Thyroid gland (tissue), 4 donors: ENCODE measurements at regions not wholly inside any gene's neighbourhood (a gene's known extent, or its start where the extent isn't known, plus 50 kb on each side); places are given as distances from the start of the nearest gene placed in this dataset.

Source experiments
- POLR2A ChIP-seq, 2 donors: fragments of 450-650 bp; IDR thresholded peaks; one replicate each; pipeline ENCODE4 v1.6.1; 2017; ENCODE audit warnings: antibody characterized with exemption in 2 of 2, mild to moderate bottlenecking in 2 of 2, moderate library complexity in 1 of 2
- TF ChIP-seq, protein P1 (sequence below), 6 experiments: fragments of 200-600 bp in 3 of 6; fragments of 450-650 bp in 3 of 6; sonication (generic) in 3 of 6; IDR thresholded peaks; one replicate each; pipeline ENCODE4 v1.5.1; 2016 to 2019; ENCODE audit warnings: antibody characterized with exemption in 6 of 6, mild to moderate bottlenecking in 2 of 6, inconsistent platforms in 1 of 6, moderate library complexity in 1 of 6

DNA sequence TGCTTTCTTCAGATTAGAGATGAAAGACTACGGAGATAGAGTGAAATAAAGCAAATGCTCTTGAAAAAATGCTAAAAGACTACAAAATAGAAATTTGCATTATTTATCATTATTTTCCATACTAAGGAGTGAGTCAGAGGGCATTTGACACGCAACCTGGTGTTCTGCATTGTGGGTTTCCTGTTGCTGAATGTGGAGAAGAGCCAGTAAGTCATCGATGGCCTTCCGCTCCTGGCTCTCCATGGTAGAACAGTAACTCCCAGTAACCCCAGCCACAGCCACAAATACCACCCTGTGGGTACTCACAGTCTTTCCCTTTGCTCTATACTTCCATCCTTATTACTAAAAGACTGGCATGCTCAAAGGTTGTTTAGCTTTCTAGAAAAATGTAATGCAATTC is 61.5 kb downstream of the CGGBP1 start:
- TF ChIP-seq, protein P1, sequence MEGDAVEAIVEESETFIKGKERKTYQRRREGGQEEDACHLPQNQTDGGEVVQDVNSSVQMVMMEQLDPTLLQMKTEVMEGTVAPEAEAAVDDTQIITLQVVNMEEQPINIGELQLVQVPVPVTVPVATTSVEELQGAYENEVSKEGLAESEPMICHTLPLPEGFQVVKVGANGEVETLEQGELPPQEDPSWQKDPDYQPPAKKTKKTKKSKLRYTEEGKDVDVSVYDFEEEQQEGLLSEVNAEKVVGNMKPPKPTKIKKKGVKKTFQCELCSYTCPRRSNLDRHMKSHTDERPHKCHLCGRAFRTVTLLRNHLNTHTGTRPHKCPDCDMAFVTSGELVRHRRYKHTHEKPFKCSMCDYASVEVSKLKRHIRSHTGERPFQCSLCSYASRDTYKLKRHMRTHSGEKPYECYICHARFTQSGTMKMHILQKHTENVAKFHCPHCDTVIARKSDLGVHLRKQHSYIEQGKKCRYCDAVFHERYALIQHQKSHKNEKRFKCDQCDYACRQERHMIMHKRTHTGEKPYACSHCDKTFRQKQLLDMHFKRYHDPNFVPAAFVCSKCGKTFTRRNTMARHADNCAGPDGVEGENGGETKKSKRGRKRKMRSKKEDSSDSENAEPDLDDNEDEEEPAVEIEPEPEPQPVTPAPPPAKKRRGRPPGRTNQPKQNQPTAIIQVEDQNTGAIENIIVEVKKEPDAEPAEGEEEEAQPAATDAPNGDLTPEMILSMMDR (IDR thresholded peaks at IDR 0.05), result no peak
- TF ChIP-seq POLR2A (IDR thresholded peaks at IDR 0.05), result no peak
